ENCODE measurements at regions not wholly inside any gene's neighbourhood (a gene's known extent, or its start where the extent isn't known, plus 50 kb on each side); places are given as distances from the start of the nearest gene placed in this dataset.
"Not testable (repeated sequence)": the region's sequence is repeated elsewhere in the genome, so short reads cannot be mapped to it uniquely, and the experiment has no call there.

- Histone ChIP-seq H3K4me1 (replicated peaks) (no peaks in the 10 kb centered on the region), H3K36me3 (no peaks in the 10 kb centered on the region), H3K4me3 (no peak overlapping the region), H3K9me3 (no peaks in the 10 kb centered on the region), H3K27me3 (replicated peaks; ENCODE audit: insufficient read depth) (no peaks in the 10 kb centered on the region), H3K27ac (peak overlapping the region in 1 of 2 donors; percentile 48)
- intact Hi-C loops (cut with DNase I), result no loop called here
- WGBS, result 26% methylated on average over 6 of the region's 6 CpGs
- no peak for DNase-seq (ENCODE audit: low spot score)
- TF ChIP-seq POLR2A (IDR thresholded peaks at IDR 0.05) (no peak), POLR2AphosphoS5 (IDR thresholded peaks at IDR 0.05) (no peak), CTCF (IDR thresholded peaks at IDR 0.05) (no peak)
These were observed 131.0 kb upstream of the NPY start for GRCh38 chr7:24152877-24153472.

GRCh38 chr7:24157666-24158065, 126.3 kb upstream of the NPY start:
- Histone ChIP-seq H3K36me3 (no peaks in the 10 kb centered on the region), H3K27me3 (replicated peaks; ENCODE audit: insufficient read depth) (no peaks in the 10 kb centered on the region), H3K9me3 (no peaks in the 10 kb centered on the region), H3K4me3 (no peak overlapping the region), H3K4me1 (replicated peaks) (no peaks in the 10 kb centered on the region), H3K27ac (no peak overlapping the region)
- DNase-seq (ENCODE audit: low spot score), result no peak
- TF ChIP-seq POLR2A (IDR thresholded peaks at IDR 0.05) (no peak), POLR2AphosphoS5 (IDR thresholded peaks at IDR 0.05) (no peak), CTCF (IDR thresholded peaks at IDR 0.05) (no peak)
- intact Hi-C loops (cut with DNase I), result no loop called here
- WGBS, result 97% methylated on average over 3 of the region's 3 CpGs

GRCh38 chr7:24158975-24159374, 125.0 kb upstream of the NPY start:
- Histone ChIP-seq H3K27me3 (replicated peaks; ENCODE audit: insufficient read depth) (no peaks in the 10 kb centered on the region), H3K36me3 (no peaks in the 10 kb centered on the region), H3K9me3 (no peaks in the 10 kb centered on the region), H3K27ac (no peak overlapping the region), H3K4me1 (replicated peaks) (no peaks in the 10 kb centered on the region), H3K4me3 (no peak overlapping the region)
- intact Hi-C loops (cut with DNase I), result no loop called here
- DNase-seq (ENCODE audit: low spot score), result no peak
- TF ChIP-seq POLR2A (IDR thresholded peaks at IDR 0.05) (no peak), CTCF (IDR thresholded peaks at IDR 0.05) (no peak), POLR2AphosphoS5 (IDR thresholded peaks at IDR 0.05) (no peak)
- WGBS, result 90% methylated on average over 6 of the region's 6 CpGs

GRCh38 chr7:24164401-24164800, 119.6 kb upstream of the NPY start:
- WGBS, result 75% methylated on average over 4 of the region's 4 CpGs
- no peaks in the 10 kb centered on the region for H3K36me3 ChIP-seq
- intact Hi-C loops (cut with DNase I), result no loop called here
- DNase-seq (ENCODE audit: low spot score), result no peak
- H3K27ac ChIP-seq, result no peak overlapping the region
- no peaks in the 10 kb centered on the region for H3K4me1 ChIP-seq (replicated peaks)
- H3K27me3 ChIP-seq (replicated peaks; ENCODE audit: insufficient read depth), result no peaks in the 10 kb centered on the region
- no peaks in the 10 kb centered on the region for H3K9me3 ChIP-seq
- no peak for TF ChIP-seq CTCF (IDR thresholded peaks at IDR 0.05)
- TF ChIP-seq POLR2A (IDR thresholded peaks at IDR 0.05), result no peak
- TF ChIP-seq POLR2AphosphoS5 (IDR thresholded peaks at IDR 0.05), result no peak
- H3K4me3 ChIP-seq, result no peak overlapping the region

- no peak for DNase-seq (ENCODE audit: low spot score)
- 87% methylated on average over 5 of the region's 5 CpGs for WGBS
These were observed 114.8 kb upstream of the NPY start for GRCh38 chr7:24169077-24169624.

GRCh38 chr7:24171951-24172350, 112.0 kb upstream of the NPY start:
- H3K27ac ChIP-seq; H3K4me3 ChIP-seq; H3K36me3 ChIP-seq; H3K9me3 ChIP-seq; H3K4me1 ChIP-seq (replicated peaks); DNase-seq (ENCODE audit: low spot score); intact Hi-C loops (cut with DNase I); H3K27me3 ChIP-seq (replicated peaks; ENCODE audit: insufficient read depth): not testable (repeated sequence)
- WGBS, result 96% methylated on average over 9 of the region's 9 CpGs

More at GRCh38 chr7:24169077-24169624, 114.8 kb upstream of the NPY start:
- no peaks in the 10 kb centered on the region for H3K4me1 ChIP-seq (replicated peaks)
- H3K36me3 ChIP-seq, result no peaks in the 10 kb centered on the region
- H3K4me3 ChIP-seq, result no peak overlapping the region
- no peak for TF ChIP-seq CTCF (IDR thresholded peaks at IDR 0.05)
- no peak for TF ChIP-seq POLR2A (IDR thresholded peaks at IDR 0.05)
- no peak overlapping the region for H3K27ac ChIP-seq
- no peaks in the 10 kb centered on the region for H3K27me3 ChIP-seq (replicated peaks; ENCODE audit: insufficient read depth)
- no peaks in the 10 kb centered on the region for H3K9me3 ChIP-seq
- intact Hi-C loops (cut with DNase I), result no loop called here

All from prostate gland (tissue), 2 donors.